Urothelium cell line (cell line): ENCODE measurements at regions not wholly inside any gene's neighbourhood (a gene's known extent, or its start where the extent isn't known, plus 50 kb on each side); places are given as distances from the start of the nearest gene placed in this dataset.

Experiments
- DNase-seq: peaks from one replicate; pipeline ENCODE4 v3.0.0; 2011; ENCODE audit warnings: low spot score, mixed read lengths
- FAIRE-seq: peaks from 2 replicates; lab custom pipeline; 2011; peaks lifted over from hg19 to GRCh38; lab: Jason Lieb, UNC

DNA sequence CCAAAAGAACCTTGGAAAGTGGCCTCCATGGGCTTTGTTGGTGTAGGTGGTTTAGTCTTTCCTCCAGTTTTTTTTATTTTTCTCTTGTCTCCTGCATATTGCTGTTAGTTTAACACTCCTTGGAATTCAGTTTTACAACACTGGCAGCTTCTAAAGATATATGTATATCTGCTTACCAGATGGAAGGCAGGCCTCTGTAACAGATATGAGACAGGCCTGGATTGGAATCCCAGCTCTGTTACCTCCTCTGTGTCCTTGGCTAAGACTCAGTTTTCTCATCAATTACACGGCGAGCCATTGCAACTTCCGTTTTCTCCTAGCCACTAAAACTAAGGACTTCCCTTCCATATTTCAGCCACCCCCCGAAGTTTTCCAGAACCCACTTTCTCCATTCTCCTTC lies 133.4 kb upstream of the SMAD1 start:
- DNase-seq, result no peak

DNA sequence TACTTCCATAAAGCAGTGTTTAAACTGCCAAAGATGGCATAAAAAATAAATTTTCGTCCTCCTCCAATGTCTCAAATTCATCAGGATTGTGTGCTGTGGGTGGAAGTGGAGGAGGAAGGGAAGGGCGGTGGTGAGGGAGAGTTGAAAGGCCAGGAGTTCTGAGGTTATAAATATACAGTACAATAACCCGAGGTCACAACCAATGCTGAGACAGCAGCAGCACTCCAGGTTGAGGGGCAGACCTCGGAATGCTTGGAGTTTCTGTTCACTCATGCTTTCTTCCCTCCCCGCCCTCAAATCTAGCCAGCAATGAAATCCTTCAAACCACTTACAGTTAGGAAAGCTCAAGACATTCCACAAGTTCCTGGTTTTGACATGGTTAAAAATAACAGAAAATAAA lies 134.0 kb upstream of the SMAD1 start:
- FAIRE-seq (no peak), DNase-seq (peak; percentile 11)

More for the DNA sequence above, 133.4 kb upstream of the SMAD1 start:
- no peak for FAIRE-seq

DNA sequence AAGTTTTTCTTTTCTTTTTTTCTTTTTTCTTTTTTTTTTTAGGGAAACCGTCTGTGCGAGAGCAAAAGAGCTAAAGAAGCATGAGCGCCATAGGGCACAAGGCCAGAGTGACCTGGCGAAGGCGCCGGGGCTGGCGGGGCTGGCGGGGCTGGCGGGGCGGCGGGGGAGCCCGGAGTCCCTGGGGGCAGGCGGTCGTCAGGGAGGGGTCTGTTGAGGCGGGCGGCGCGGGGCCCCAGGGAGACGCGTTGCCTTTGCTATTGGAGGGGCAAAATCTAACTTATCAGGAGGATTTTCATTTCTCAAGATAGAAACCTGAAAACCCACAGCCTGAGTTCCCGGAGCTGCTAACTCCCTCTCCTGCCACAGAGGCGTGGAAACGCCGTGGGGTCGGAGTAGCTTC lies 135.6 kb upstream of the SMAD1 start:
- DNase-seq (no peak), FAIRE-seq (no peak)

DNA sequence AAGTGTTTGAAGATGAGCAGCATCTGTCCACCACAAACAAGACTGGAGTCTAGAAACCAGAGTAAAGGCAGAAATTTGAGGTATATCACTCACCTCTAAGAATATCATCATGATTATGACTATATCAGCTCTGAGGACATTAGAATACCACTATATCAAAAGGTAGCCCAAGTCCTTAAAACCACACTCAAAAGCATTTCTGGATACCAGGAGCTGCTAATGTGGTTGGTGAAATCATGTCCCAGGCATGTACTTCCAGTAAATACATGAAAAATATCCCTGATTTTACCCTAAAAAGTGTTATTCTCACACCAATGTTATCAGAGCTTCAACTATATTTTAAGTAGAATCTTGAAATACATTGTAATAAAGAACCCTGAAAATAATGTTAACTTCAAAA lies 136.3 kb upstream of the SMAD1 start:
- DNase-seq (no peak), FAIRE-seq (no peak)

DNA sequence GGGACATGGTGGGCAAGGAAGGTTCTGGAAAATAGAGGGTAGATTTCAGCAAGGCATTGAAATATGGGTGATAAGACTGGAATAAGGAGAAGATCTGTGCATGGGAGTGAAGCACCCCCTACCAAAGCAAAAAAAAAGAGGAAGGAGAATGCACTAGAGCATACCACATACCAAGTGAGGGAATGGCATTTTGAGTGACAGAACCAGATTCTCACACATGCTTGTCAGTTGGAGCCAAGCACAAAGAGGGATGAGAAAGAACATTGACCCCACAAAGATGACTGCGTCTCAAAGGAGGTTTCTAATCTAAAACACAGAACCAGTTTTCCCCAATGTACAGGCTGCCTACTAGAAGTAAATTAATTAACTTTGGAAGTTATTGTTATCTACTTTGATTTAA lies 140.3 kb upstream of the SMAD1 start:
- FAIRE-seq, result no peak
- no peak for DNase-seq

DNA sequence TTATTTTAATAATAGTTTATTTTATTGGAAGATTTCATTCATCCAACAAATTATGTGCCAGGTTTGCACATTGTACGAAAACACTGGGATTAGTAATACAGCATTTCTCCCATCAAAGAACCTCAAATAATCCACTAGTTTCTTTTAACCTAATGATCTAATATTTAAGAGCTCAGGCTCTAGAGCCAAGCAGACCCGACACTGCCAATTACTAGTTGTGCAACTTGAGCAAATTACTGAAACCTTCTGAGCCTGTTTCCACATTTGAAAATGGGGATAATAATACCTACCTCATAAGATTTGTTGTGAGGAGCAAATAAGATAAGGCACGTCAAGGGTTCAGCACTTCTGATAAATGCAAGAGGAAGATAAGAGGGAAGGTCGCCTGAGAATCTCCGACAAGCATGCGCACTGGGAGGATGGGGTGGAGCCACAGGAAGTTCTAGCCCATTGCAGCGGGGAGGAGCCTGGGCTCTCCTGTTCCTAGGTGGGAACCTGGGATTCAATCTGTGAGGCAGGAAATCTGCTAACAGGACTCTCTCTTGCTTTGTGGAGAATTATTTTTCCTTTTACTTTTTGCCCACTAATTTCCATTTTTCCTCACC lies 141.5 kb upstream of the SMAD1 start:
- FAIRE-seq (no peak), DNase-seq (no peak)

DNA sequence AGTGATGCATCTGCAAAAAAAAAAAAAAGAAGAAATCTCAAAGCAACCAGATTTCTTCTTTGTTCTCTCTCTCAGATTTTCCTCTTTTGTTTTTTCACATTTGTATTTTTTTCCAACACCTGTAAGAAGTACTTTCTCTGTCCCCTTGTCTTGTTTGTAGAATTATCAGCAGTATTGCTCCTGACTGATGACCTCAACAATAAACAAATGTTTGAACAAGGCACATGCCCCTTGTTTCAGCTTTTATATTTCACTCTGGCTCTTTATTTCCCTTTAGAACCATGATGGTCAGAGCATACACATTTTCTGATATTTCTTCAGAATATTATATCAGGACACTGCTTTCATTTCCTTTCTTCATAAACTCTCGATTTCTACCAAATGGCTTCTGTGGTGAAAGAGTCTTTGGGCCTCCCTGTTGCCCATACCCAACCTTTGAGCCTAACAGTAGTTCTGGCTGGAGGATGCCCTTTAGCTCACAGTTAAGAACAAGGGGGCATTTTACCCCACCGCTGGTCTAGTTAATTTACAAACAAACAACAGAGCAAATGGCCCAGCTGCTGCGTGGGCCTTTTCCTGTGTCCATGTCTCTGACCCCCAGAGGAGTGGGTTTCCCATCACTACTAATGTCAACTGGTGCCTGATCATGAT lies 142.5 kb upstream of the SMAD1 start:
- FAIRE-seq (no peak), DNase-seq (no peak)

DNA sequence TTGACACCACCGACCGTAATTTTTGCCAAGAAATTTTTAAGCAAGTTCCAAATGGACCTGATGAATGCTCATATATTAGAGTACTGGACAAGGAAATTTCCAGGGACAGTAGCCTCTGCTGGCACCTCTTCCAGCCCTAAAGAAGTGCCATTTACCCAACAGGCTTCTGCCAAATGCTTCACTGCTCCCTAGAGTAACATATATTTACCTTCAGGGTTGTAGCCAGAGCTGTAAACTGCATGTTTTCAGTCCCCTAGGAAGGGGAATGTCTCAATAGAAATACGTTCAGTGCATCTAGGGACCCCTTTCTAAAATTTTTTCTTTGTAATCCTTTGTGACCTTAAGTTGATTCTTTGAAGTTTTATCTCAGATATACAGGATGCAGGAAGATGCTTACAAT lies 143.1 kb upstream of the SMAD1 start:
- DNase-seq, result no peak
- no peak for FAIRE-seq

DNA sequence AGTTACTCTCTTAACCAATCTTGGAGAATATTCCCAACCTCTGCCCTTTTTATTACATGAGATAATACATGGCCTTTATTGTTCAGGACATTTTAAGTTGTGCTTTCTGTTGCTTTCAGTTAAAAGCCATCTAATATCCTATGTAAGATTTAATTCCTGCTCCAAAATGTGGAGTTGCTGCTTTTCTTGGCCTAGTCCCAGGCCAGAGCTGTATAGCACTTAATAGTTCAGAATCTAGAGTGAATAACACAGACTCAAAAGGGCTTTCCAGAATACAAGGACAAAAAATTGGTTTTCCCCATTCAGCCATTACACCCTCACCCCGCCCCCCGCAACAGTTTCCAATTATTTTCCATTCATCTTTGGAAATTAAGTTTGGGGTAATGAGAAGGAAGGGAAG lies 144.3 kb upstream of the SMAD1 start:
- DNase-seq (no peak), FAIRE-seq (no peak)

DNA sequence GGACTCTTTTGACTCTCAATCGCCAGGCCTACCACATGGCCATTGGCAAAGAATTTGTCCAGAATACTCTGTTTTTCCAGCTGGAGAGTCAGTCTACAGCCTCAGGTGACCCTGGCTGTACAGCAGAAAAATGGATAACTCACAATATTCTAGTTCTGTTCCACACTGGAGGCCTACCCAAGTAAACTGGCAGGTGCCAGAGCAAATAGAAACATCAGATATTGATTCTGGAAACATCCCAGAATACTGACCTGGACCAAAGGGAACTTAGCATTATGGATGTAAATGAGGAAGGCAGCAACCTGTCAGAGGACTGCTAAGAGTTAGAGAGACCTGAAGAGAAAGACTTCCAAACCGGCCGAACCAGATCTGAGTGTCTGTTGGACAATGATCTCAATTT lies 147.9 kb upstream of the SMAD1 start:
- FAIRE-seq (no peak), DNase-seq (no peak)

DNA sequence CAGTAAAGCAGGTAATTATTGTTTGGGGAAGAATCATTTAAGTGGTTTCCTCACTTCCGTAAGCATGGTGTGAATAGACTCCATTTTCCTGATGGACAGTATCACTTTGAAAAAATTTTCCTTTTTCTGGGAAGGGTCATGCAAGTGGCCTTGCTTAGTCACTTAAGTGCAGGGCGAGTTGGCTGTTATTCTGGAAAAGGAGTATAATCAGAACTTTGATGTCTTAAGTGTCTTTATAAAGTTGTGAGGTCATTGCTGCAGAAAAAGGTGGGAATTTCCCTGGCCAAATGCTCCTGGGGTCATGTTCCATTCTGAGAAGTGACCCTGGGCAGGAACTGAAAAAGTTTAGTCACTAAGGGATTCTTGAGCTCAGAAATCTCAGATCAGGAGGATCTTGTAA lies 146.1 kb upstream of the OTUD4 start:
- FAIRE-seq (no peak), DNase-seq (no peak)

DNA sequence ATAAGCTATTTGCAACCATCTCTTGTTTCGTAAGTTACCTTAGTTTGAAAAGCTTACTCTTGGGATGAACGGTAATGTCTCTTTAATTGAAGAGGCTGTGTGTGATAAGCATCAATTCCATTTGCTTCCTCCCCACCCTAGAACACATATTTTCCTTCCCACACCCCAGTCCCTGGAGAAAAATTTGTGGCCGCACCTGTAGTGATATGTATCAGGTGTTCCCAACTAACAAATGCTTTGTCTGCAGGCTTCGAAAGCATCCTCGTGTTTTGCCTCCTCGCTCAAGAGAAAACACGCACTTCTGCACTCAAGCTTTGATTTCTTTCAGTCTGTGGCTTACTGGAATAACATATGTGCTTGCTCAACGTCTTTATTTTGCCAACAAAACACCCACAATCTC lies 143.8 kb upstream of the OTUD4 start:
- no peak for FAIRE-seq

DNA sequence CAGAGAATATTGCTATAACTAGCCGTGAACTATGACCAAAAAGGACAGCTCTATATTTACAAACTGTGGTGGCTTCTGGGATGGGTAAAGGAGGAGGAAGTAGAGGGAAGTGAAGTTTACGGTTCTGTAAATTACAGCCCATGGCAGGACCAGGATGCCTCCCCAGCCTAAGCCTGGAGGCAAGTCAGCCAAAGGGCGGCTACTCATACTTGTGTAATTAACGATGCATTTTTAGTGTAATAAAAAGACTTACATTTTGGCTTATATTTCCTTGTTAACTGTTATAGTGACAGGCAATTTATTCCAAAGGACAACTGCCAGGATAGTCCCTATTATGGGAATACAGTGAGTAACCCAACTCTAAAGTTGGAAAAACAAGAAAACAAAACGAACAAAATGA lies 139.9 kb upstream of the OTUD4 start:
- DNase-seq (no peak), FAIRE-seq (no peak)

More for the DNA sequence above, 143.8 kb upstream of the OTUD4 start:
- no peak for DNase-seq

DNA sequence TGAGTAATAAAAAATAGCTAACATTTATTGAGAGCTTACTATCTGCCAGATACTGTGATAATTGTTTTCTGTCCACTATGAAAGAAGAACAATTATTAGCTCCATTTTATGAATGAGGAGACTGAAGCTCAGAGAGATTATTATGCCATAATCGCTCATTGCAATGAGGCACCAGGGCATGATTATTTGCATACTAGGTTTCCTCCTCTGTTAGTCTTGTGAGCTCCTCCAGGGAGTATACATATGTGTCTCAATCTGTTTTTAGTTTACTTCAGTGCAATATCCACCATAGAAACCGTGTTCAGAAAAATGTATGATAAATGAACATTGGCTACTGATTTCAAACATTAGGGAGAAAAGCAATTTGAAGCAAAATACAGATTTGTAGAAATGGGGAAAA lies 139.4 kb upstream of the OTUD4 start:
- FAIRE-seq (no peak), DNase-seq (no peak)

DNA sequence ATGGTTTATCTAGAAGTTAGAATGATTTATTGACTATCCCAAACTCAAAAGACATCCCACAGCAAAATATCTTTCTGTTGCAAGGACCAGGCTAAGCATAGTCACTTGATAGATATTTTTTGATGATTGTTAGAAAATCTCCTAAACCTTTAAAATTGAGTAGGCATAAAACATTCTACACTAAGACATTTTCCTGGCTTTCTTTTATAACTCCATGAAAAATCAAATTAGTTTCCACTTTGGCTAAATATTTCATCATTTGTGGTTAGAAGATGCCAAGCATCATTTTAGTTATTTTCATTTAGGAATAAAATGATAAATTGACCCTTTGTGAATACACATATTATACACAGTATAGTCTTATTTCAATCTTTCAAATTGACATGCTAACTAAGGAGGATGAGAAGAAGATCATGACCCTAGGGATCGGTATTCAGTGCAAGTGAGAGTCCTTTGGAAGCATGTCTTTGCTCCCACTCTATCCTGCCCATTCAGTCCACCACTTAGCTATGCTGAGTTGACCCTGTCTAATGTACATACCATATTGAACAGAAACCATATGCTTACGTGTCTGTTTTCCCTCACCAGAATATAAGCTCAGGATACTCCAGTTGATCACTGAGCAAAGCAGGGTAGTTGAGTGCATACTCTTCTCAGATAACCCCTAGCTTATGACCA lies 136.6 kb upstream of the OTUD4 start:
- FAIRE-seq (no peak), DNase-seq (no peak)

DNA sequence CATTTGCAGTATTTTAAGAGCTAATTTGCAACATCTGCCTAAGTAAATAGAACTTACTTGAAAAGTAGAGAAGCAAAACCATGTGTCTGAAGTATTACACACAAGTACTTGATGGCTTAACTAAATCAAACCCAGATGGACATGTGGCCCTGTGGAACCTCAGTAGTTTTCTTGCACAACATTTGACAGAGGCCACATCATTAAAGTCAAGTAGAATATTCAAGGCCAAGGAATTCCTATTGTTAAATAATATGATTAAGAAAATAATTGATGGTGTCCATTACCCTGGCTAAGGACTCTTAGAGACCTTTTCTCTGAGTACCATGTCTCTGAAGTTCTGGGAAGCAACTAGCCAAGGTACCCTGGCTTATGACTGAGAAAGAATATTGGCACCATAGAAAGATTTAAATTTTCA lies 135.4 kb upstream of the OTUD4 start:
- DNase-seq, result no peak
- FAIRE-seq, result no peak

DNA sequence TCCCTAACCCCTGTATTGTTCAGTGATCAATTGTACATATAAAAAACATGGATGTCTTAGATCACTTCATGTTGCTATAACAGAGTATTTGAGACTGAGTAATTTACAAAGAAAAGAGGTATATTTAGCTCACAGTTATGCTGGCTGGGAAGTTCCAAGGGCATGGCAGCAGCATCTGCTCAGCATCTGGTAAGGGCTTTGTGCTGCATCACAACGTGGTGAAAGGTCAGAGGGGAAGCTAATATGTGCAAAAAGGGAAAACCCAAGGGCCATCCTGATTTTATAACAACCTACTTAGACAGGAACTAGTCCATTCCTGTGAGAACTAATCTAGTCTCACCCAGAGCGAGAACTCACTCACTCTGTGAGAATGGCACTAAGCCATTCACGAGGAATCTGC lies 128.2 kb upstream of the OTUD4 start:
- FAIRE-seq (no peak), DNase-seq (no peak)

DNA sequence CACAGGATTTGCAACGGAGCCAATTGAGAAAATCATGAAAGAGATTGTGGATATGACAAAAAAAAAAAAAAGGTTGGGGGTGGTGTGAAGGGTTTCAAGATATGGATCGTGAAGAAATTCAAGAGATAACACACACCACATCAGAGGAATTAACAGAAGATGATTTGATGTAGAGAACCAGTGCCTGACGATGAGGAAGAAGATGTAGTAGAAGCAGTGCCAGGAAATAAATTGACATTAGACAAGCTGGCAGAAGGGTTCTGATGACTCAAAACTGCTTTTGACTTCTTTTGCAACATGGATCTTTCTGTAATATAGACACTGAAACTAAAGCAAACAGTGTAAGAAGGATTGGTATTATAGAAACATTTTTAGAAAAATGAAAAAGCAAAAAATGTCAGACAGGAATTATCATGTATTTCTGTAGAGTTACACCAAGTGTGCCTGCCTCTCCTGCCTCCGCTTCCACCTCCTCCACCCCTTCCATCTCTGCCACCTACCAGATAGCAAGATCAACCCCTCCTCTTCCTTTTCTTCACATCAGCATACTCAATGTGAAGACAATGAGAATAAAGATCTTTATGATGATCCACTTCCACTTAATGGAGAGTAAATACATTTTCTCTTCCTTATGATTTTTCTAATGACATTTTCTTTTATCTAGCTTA lies 127.5 kb upstream of the OTUD4 start:
- FAIRE-seq, result no peak
- DNase-seq, result no peak

DNA sequence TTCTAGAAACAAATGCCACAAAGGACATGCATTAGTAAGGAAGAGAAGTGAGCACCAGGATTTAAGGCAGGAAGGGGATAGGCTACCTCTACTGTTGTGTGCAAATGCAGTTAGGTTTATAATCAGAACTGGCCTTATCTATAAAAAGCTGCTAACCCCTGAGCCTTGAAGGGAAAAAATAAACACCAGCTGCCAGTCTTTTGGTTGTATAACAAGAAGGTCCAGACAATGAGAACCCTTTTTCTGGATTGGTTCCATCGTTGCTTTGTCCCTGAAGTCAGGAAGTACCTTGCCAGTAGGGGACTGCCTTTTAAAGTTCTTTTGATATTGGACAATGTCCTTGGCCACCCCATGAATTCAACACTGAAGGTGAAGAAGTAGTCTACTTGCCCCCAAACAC lies 126.7 kb upstream of the OTUD4 start:
- FAIRE-seq, result no peak
- no peak for DNase-seq

DNA sequence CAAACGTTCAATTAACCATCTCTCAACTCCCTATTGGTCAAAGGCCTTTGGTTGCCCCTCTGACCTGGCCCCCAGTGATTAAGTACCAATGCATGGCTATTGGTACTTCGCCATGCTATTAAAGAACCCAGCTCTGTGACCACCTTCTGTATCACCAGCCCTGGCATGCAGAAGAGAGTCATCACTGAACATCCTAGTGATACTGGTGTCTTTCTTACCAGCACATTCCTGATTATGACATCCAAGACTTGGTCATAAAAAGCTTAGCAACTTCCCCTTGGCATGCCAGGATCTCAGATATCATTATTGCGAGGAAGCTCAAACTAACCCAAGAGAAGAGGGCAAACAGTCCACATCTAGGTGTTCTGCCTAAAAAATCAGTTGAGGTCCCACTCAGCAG lies 122.3 kb upstream of the OTUD4 start:
- FAIRE-seq (no peak), DNase-seq (no peak)

DNA sequence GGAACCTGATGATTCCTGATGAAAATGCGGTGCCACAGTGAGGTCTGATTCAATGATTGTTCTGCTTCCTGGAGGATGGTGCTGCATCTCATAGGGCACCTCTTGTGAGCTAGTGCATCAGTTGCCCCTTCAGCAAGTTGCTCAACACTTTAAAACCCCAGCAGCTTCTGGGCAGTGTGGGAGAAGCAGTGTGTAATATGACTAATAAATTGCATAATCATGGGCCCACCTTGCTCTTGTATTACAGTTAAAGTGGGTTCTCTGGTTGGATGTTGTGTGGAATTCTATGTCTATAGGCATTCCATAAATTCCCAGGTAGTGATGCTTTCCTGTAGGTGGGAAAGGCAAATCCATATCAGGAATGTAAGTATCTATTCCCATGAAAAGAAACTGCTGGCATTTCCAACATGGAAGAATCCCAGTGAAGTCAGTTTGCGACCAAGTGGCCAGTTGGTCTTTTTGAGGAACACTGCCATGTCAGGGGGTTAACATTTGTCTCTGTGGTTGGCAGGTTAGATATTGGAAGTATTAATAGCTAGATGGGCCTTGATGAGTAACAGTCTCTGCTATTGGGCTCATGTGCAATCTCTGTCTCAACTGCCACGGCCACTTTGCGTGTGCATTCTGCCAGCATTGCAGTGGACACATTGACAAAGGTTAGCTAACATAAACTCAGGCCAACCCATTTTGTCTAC lies 121.1 kb upstream of the OTUD4 start:
- DNase-seq (no peak), FAIRE-seq (no peak)
